Ramos (cell line): ENCODE measurements at regions not wholly inside any gene's neighbourhood (a gene's known extent, or its start where the extent isn't known, plus 50 kb on each side); places are given as distances from the start of the nearest gene placed in this dataset.

Experiments
- in situ Hi-C: fragments of 300-500 bp; cut with MboI; formaldehyde crosslinking; loops from one replicate; pipeline ENCODE4 v1.14.3; 2022; ENCODE audit warnings: low sequenced_read_pairs; ENCODE audit not compliant: unreplicated experiment

- in situ Hi-C loops: no loop called here
These were observed 291.2 kb upstream of the DMRT1 start for GRCh38 chr9:550333-550732.

GRCh38 chr9:551986-552929 is 289.2 kb upstream of the DMRT1 start:
- in situ Hi-C loops: no loop called here

- in situ Hi-C loops: no loop called here
These were observed 286.0 kb upstream of the DMRT1 start for GRCh38 chr9:555493-555892.

- in situ Hi-C loops: no loop called here
These were observed 285.3 kb upstream of the DMRT1 start for GRCh38 chr9:556199-556598.

- in situ Hi-C loops: no loop called here
These were observed 284.8 kb upstream of the DMRT1 start for GRCh38 chr9:556675-557074.

GRCh38 chr9:557601-558201 is 283.8 kb upstream of the DMRT1 start:
- in situ Hi-C loops: no loop called here

- in situ Hi-C loops: no loop called here
These were observed 280.1 kb upstream of the DMRT1 start for GRCh38 chr9:561427-561826.

- in situ Hi-C loops: no loop called here
These were observed 278.3 kb upstream of the DMRT1 start for GRCh38 chr9:563200-563599.

GRCh38 chr9:565528-565927 is 276.0 kb upstream of the DMRT1 start:
- in situ Hi-C loops: no loop called here

- in situ Hi-C loops: no loop called here
These were observed 274.3 kb upstream of the DMRT1 start for GRCh38 chr9:567128-567746.

- in situ Hi-C loops: no loop called here
These were observed 273.7 kb upstream of the DMRT1 start for GRCh38 chr9:567747-568305.

GRCh38 chr9:569296-569695 is 272.2 kb upstream of the DMRT1 start:
- in situ Hi-C loops: no loop called here

- in situ Hi-C loops: no loop called here
These were observed 271.3 kb upstream of the DMRT1 start for GRCh38 chr9:570187-570586.

GRCh38 chr9:571066-571465 is 270.4 kb upstream of the DMRT1 start:
- in situ Hi-C loops: no loop called here

- in situ Hi-C loops: no loop called here
These were observed 269.8 kb upstream of the DMRT1 start for GRCh38 chr9:571741-572140.

GRCh38 chr9:573691-574410 is 267.6 kb upstream of the DMRT1 start:
- in situ Hi-C loops: no loop called here

- in situ Hi-C loops: no loop called here
These were observed 266.4 kb upstream of the DMRT1 start for GRCh38 chr9:575139-575538.

GRCh38 chr9:580652-581342 is 260.7 kb upstream of the DMRT1 start:
- in situ Hi-C loops: no loop called here

GRCh38 chr9:581673-582497 is 259.6 kb upstream of the DMRT1 start:
- in situ Hi-C loops: no loop called here
